ENCODE measurements at regions not wholly inside any gene's neighbourhood (a gene's known extent, or its start where the extent isn't known, plus 50 kb on each side); places are given as distances from the start of the nearest gene placed in this dataset.

DNA sequence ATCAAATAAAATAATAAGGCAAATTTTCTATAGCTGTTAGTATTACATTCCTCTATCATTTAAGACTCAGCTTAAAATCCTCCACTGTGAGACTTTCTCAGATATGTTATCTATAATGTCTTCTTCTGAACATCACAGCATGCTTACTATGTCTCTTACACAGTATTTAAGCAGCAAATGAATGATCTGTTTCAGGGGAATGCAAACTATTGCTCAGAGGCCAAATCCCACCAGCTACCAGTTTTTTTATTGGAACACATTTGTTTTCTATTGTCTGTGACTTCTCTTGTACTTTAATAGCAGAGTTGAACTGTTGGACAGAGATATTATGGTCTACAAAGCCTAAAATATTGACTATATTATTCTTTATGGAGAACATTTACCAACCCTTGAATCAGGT is 59.6 kb downstream of the C3orf38 start:
- no peak for DNase-seq

DNA sequence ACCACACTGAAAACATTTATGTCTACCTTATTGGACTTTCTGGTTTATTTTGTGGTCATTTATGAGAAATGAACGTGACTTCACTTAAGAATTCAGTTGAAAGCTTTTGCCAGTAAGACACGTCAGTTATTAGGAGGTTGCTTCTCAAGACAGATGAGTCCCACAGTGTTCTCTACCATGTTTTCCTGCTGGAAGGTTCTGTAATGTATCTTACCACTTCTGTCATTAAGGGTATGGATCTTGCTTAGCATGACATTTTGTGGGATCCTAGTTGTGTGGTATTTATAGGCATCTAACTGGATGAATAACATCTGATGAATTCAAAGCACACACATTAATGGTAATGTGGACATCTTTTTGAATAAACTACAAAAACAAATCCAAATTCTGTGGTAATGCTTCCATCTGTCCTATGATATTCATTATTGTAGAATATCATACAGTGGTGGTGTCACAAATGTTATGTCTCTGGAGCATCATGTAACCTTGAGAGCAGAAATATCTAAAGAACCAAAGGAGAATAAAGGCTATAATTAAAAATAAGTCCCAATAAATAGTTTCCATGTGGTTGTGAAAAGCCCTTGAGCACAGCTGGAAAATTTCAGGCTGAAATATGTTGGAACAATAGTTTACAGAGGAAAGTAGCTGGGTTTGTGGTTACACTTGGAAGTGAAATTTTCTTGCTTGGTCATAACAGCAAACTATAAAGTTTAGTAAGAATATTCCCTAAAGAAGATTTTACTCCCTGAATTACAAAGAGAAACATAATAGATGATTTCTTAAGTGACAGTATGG is 61.5 kb downstream of the C3orf38 start:
- no peak for DNase-seq

DNA sequence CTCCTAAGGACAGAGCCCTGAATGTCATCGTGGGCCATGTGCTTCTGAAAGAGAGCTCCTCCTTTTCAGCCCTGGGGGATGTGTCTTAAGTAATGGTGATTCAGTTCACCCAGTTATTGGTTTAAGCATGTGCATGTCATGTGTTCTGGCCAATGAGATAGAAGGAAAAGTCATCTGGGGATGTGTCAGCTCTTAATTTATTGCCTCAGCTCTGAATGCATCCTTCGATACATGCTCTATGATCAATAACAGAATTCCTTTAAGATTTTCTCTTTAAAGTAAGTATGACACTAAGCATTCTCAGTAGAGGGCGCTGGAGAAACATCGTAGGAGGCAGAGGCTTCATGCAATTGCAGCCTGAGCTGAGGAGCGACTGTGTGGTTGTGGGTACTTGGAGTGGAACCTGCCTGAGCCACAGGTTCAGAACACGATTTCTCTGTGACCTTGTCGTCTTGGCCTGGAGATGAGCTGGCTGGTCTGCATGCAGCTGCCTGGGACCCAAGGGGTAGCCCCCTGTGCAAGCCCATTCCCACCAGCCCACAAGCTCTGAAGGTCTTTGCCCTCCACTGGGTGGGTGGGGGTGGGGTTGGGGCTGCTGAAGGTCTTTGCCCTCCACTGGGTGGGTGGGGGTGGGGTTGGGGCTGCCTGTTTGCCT is 69.5 kb downstream of the C3orf38 start:
- peak; percentile 14 for DNase-seq

DNA sequence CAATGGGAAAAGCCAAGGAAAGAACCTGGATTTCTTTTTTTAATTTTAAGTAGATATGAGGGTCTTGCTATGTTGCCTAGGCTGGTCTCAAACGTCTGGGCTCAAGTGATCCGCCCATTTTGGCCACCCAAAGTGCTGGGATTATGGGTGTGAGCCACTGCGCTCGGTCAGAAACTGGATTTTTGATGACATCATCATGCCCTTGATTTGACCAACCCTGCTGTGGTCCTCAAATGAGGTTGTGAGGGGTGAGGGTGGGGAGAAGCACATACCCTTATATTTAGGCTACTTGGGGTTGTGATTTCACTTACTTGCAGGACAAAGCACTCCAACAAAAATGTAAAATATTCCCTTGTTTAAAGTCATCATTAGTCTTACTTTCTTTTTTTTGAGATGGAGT is 70.4 kb downstream of the C3orf38 start:
- no peak for DNase-seq

DNA sequence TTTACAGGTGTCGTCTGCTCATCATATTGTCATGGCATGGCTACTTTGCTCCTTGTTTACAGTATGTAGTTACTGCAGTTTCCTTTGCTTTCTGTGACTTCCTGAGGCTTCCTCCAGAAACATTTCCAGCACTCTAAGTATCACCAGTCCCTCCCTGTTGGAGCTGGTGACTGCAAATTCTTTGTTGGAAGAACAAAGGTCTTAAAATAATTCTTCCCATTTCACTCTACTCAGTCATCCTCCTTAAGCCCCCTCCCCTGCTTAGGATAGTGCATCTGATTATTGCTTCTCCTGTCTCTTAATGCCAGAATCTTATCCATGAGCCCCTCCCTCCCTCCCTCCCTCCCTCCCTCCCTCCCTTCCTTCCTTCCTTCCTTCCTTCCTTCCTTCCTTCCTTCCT is 72.0 kb downstream of the C3orf38 start:
- DNase-seq, result no peak

DNA sequence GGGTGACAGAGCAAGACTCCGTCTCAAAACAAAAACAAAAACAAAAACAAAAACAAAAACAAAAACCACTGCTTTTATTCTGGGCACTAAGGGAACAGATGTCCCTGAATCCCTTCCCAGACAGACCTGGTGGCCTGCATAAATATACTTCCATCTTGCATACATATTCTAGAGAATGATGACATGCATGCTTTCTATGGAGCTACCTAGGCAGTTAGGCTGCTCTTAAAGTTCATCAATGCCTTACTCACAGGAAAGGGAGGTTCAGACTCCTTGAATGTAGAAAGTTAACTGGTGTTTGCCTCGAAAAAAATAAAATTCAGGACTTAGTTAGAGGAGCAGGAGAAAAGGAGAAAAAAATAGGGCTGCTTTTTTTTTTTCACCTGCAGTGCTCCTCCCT is 72.6 kb downstream of the C3orf38 start:
- no peak for DNase-seq

DNA sequence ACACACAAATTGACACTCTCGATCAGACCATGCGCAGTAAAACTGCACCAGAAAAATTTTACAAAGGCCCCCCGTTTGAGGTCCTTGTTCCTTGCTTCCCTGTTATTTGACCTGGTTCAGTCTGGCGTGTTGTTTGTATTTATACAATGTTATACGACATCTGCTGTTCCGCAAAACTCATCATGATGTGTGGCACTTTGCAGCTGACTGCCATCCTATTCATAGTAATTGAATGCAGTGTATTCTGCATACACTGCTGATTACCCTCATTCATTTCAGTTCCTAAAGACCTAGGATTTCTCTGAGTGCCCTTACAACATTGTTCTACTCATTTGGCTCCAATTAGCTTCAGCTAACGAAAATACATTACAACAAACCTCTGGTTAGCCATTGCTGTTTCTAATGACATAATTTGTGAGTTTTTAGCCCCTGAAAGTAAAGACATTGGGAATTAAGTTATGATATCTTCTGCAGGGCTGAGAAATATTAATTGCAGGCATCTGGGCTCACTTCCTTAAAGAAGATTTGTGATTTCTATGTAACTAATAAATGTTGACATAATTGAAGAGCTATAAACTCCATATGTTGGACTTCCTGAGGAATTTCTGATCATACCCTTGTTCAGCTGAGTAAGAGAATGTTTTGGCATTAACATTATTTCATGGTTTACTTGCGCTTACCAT is 75.7 kb downstream of the C3orf38 start:
- no peak for DNase-seq

DNA sequence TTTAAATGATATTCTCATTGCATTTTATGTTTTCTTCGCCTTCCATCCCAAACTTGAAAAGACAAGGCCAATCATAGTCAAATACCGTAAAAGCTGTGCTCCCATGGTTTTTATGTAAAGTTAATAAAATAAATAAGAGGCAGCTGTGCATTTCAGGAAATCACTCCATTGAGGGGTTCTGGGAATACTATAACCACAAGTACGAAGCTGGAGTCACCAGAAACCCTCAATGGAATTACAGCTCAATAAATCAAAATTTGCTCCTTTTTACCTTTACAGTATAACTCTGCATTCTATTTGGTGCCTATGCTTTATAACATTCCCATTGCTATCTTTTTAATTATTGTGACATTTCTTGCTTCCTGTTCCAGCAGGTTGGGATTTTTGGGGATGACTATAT is 77.2 kb downstream of the C3orf38 start:
- no peak for DNase-seq

DNA sequence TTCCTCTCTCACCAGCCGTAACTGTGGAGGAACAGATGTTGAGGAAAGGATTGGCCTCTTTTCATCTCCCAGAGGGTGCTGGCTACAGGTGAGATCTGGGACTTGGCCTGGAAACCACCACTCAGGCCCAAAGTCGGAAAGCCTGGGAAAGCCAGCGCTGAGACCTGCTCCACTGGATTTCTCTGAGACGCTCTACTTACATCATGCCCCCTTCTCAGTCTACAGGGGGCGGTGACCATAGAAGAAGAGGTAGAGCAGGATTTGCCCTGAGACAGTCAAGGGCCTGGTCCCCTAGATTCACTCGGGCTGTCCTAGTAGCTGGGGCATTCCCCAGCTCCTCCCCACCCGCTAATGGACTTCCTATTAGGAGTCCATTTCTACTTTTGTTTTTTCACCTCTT is 80.9 kb downstream of the C3orf38 start:
- DNase-seq, result no peak

DNA sequence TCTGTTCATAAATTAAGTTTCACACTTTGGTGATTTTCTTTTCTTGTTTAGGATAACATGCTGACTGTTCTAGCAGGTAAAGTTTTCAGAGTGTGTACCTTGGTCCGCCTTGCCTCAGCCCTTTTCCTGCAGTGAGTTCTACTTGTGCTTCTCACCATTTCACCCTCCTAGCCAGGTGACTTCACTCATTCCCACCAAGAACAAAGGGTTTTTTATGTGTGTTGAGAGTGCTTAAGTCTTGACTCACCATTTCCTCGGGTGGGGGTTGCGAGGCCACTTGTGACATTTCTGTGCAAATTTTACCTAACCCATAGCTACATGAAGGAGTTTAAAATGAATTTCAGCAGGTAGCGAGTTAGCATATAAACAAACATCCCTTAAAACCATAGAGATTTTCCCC is 81.4 kb downstream of the C3orf38 start:
- no peak for DNase-seq

DNA sequence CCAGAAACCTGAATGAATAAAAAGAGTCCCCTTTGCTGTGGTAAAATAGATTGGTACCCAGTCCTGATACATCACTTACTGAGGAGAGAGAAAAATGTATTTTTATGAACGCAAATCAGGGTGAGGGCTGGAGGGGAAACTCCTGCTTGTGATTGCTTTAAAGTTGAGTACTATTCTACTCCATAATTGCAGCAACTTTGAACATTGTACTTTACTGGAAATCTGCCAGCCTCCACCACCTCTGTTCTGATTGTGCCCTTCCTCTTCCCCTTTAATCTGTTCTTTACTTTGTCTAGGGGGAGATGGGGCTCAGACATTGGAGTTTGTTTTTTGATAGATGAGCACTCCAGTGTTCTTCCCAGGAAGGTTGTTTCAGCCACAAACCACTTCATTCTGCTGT is 81.9 kb downstream of the C3orf38 start:
- no peak for DNase-seq

DNA sequence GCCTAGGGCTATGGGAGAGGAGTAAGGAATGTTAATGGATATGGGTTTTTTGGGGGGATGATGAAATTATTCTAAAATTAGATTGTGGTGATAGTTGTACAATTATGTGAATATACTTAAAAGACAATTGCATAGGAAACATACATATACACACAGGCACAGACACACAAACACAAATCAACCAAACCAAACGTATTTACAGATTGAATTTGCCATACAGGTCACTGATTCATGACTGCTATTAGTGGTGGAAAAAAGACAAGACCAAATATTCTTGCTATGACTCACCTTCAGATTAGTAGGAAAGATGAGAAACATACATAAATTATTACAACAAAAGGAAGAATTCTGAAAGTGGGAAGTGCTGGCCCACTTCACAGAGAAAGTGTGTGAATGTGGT is 85.3 kb downstream of the C3orf38 start:
- DNase-seq, result no peak

DNA sequence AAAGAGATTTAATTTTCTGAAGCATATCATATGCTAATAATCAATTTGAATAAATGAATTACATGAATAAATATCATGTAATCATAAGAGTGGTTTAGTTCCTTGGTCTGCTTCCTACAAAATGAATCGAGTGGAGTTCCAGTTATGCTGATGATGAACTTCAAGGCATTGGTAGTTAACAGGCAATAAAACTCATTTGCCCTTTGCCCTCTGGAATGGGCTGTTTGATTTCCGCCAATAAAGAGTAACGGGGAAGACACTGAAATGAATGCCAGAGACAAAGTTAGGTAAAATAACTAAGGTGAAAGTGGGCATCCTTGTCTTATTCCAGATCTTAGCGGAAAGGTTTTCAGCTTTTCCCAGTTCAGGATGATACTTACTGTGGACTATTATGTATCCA is 90.1 kb downstream of the C3orf38 start:
- no peak for DNase-seq

DNA sequence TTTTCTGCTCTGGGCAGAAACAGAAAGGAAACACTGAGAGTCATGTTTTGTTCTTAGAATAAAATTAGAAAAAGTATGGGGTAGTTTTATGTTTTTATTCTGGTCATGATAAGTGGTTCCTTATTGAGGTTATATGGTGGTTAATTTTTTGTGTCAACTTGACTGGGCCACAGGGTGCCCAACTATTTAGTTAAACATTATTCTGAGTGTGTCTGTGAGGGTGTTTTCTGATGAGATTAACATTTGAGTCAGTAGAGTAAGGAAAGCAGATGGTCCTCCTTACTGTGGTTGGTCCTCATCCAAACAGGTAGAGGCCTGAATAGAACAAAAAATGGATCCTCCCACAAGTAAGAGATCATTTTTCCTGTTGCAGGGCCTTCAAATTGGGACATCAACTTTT is 98.9 kb downstream of the C3orf38 start:
- no peak for DNase-seq

DNA sequence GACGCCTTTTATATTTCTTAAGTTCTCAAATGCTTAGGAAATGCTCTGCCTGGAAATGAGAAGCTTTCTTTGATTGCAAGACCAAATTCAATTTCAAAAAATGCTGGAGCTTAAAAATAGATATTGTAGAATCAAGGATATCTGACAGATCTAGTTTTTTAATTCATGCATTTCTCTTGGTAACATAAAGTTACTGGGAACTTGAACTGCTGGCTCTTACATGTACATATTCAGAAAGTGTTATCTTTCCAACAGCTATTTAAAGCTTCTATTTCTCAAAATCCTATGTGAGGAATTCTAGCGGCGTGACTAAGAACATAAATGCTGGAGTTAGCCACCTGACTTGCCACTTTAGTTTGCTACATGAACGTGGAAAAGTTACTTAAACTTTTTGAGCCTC is 109.3 kb downstream of the C3orf38 start:
- no peak for DNase-seq

DNA sequence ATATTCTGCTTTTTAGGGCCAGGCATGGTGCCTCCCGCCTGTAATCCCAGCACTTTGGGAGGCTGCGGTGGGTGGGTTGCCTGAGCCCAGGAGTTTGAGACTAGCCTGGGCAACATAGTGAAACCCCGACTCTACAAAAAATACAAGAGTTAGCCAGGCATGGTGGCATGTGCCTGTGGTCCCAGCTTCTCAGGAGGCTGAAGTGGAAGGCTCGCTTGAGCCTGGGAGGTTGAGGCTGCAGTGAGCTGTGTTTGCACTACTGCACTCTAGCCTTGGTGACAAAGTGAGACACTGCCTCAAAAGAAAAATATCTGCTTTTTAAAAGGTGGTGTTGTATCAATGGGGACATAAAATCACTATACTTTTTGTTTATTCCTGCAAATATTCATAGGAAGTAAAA is 112.8 kb downstream of the C3orf38 start:
- DNase-seq, result no peak

DNA sequence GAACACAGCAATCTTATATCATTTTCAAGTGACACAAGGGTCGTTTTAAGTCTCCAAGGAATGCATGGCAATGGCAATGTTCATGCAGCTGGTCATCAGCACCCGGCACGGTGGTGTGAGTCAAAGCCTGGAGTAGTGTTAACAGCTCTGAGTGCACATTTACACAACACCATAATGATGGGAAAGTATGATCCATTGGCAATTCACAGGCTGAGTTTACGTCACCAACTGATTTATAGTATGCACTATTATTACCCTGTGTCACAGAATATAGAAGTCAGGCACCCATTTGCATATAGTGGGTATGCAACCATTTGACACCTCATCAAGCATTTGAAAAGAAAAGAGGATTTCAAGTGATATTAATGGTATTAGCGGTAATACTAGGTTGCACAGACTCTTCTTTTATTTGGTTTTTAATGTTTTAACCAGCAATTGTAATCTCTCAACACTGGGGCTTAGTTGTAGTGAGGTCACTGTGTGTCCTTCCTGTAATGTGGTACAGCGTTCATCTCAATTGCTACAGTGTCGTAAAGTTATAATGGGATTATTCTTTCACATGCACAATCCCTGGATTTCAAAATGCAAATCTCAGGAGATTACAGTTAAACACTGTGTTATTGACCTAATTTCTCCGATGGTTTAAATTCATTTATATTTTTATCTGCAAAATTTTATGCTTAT is 113.8 kb downstream of the C3orf38 start:
- DNase-seq, result no peak

DNA sequence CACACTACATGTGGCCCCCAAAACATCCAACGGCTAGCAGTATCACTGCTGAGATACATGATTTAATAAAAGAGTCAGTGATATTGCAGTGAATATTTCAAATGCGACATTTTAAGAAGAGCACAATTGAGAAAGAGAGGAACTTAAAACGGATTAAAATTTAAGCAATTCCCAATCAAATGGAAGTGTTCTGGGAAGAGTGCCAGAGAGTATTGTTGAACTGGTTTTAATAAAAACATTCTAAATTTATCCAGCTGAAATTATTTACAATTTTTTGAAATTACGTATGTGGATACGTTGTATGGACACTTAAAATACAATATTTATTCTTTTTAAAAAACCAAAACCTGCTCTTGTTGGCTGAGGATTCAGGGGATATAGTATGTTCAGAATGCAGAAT is 117.7 kb downstream of the C3orf38 start:
- no peak for DNase-seq

DNA sequence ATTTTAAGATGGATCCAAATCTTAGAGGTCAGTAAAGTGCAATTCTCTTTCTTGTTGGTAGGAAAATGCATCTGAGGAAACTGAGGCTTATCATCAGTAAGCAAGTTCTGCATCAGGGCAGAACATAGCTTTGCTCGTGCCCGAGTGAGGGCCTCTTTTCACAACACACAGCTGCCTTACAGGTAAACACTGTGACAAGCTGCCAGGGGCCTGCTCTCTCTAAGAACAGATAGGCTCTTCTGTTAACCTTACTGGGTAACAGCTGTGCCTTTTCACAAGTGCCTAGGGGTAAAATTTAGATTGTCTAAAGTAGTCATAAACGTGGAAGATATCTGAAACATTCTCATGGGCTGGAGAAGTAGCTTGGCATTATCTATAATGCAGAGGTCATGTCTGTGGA is 118.1 kb downstream of the C3orf38 start:
- no peak for DNase-seq

DNA sequence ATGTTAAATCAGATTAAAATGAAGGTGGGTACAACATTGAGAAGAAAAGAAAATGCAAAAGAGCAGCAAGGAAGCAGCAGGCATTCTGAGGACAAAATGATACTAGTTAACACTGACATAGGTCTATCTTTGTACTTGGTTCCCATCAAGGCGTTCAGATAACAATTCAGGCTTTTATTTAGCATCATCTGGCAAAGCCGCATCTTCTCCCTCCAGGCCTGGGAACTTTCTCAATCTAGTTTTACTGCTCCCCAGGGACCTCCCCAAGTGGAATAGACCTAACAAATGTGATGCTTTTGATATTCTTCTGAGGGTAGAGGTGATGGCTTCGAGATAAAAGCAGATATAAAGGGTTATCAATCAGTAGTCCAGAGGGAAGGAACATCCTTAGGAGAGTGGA is 130.6 kb downstream of the C3orf38 start:
- no peak for DNase-seq

DNA sequence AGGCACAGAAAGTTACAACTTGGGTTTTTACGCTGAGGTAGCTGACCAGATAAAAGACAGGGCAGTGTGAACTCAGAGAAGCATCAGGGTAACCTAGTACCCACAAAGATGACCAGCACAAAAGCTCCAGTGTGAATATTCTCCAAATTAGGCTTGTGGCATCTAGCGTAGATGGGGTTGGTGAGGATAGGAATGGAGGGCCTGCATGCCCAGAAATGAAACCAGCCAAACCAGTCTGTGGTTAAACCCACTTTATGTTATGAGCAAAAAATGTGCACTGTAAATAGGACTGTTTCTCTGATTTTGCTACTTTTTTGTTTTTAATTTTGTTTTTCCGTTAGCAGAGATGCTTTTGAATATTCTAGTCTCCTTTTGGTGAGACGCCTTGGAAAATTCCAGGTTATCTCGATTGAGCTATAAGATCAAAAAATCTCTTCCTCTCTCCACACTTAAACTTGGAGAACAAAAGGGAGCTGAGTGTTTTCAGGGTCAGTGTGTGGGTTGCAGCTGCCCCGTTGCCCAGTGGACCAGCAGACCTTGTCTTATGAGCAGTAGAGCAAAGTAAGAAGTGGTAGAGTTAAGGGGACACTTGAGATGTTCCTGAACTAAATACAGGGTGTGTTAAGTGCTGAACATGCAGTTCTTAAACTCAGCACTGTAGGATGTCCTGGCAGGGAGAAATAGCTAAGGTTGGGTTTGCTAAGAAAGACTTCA is 132.9 kb downstream of the C3orf38 start:
- no peak for DNase-seq

DNA sequence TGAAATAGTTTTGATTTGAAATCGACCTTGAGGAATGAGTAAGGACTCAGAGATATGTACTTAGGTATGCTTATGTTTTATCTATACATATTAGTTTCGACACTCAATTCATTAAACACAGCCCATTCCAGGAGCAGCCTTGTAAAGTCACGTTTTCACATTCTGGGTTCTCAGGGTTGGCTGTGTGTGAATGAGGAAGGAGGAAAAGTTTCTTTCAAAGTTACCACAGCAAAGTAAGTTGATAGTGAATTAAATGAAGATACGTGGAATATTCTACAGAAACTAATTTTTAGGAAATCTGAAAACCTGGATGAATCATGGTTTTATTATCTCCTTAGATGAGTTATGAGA is 133.5 kb downstream of the C3orf38 start:
- no peak for DNase-seq

DNA sequence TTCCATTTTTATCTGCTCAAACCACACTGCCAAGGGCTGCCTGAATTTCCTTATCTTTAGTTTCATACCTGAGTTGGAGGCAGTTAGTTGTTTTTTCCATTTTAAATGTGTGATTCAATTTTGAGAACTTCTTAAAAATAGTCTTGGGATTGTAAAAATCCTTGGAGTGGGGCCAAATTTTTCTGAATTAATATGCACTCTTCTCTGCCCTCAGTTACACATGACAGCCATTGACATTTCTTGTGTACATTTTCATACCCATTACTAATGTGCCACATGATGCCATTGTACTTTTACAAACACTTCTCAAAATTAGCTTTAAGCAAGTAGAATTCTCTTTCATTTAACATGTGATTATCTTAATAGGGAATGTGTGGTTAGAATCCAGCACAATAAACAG is 141.7 kb downstream of the C3orf38 start:
- DNase-seq, result no peak

All from amniotic stem cell (primary cell).